SK-N-SH treated with all-trans-retinoic acid at 6 μM for 48 hours (cell line): ENCODE measurements at regions not wholly inside any gene's neighbourhood (a gene's known extent, or its start where the extent isn't known, plus 50 kb on each side); places are given as distances from the start of the nearest gene placed in this dataset.

ENCODE experiments used
- ATAC-seq: fragments of 200-7000 bp; cut with Tn5 transposase; 3 replicates; pipeline ENCODE4 v1.9.1; 2020; ENCODE audit warnings: mild to moderate bottlenecking, moderate library complexity
- ARNTL ChIP-seq: fragments of 450-650 bp; formaldehyde crosslinking; IDR thresholded peaks from 2 replicates; pipeline ENCODE4 v1.5.0; 2020; ENCODE audit warnings: low read depth, mild to moderate bottlenecking, moderate library complexity, borderline replicate concordance
- BACH2 ChIP-seq: fragments of 250-450 bp; sonication (Bioruptor Pico); IDR thresholded peaks from 2 replicates; pipeline ENCODE4 v1.9.0; 2021; ENCODE audit warnings: mild to moderate bottlenecking, borderline replicate concordance
- CREB5 ChIP-seq: fragments of 250-450 bp; sonication (Bioruptor Pico); IDR thresholded peaks from 2 replicates; pipeline ENCODE4 v1.5.1; 2020; ENCODE audit warnings: low read depth, mild to moderate bottlenecking, moderate library complexity
- CSDC2 ChIP-seq: fragments of 250-450 bp; sonication (Bioruptor Pico); IDR thresholded peaks from 2 replicates; pipeline ENCODE4 v1.5.0; 2020; ENCODE audit warnings: mild to moderate bottlenecking, moderate library complexity
- CSRNP3 ChIP-seq: fragments of 250-450 bp; sonication (Bioruptor Pico); IDR thresholded peaks from 2 replicates; pipeline ENCODE4 v1.5.1; 2021; ENCODE audit warnings: mild to moderate bottlenecking, moderate library complexity
- GLIS3 ChIP-seq: fragments of 250-450 bp; sonication (Bioruptor Pico); IDR thresholded peaks from 2 replicates; pipeline ENCODE4 v1.5.0; 2020; ENCODE audit warnings: mild to moderate bottlenecking, moderate library complexity
- ISL1 ChIP-seq: fragments of 250-450 bp; sonication (Bioruptor Pico); IDR thresholded peaks from 2 replicates; pipeline ENCODE4 v2.1.2; 2022; ENCODE audit warnings: mild to moderate bottlenecking, moderate library complexity
- OSR1 ChIP-seq: fragments of 250-450 bp; sonication (Bioruptor Pico); IDR thresholded peaks from 2 replicates; pipeline ENCODE4 v1.8.0; 2022; ENCODE audit warnings: moderate library complexity, mild to moderate bottlenecking, inconsistent platforms
- PPARA ChIP-seq: fragments of 250-450 bp; sonication (Bioruptor Pico); IDR thresholded peaks from 2 replicates; pipeline ENCODE4 v1.5.0; 2020; ENCODE audit warnings: mild to moderate bottlenecking, borderline replicate concordance
- RARB ChIP-seq: fragments of 250-450 bp; sonication (Bioruptor Pico); IDR thresholded peaks from 2 replicates; pipeline ENCODE4 v1.8.0; 2021; ENCODE audit warnings: mild to moderate bottlenecking, moderate library complexity
- SNAI2 ChIP-seq: fragments of 250-450 bp; sonication (Bioruptor Pico); IDR thresholded peaks from 2 replicates; pipeline ENCODE4 v1.5.0; 2020; ENCODE audit warnings: mild to moderate bottlenecking, moderate library complexity
- TCF4 ChIP-seq: fragments of 250-450 bp; sonication (Bioruptor Pico); IDR thresholded peaks from 2 replicates; pipeline ENCODE4 v1.8.0; 2021; ENCODE audit warnings: mild to moderate bottlenecking, moderate library complexity, borderline replicate concordance
- TOX ChIP-seq: fragments of 250-450 bp; sonication (Bioruptor Pico); IDR thresholded peaks from 2 replicates; pipeline ENCODE4 v1.8.0; 2021; ENCODE audit warnings: mild to moderate bottlenecking, moderate library complexity, borderline replicate concordance
- ZC3H10 ChIP-seq: fragments of 250-450 bp; sonication (Bioruptor Pico); IDR thresholded peaks from 2 replicates; pipeline ENCODE4 v1.5.1; 2021; ENCODE audit warnings: mild to moderate bottlenecking, moderate library complexity
- ZFP3 ChIP-seq: fragments of 250-450 bp; sonication (Bioruptor Pico); IDR thresholded peaks from 2 replicates; pipeline ENCODE4 v1.5.0; 2020; ENCODE audit warnings: mild to moderate bottlenecking, moderate library complexity
- ZFP30 ChIP-seq: fragments of 450-650 bp; formaldehyde crosslinking; IDR thresholded peaks from 2 replicates; pipeline ENCODE4 v1.5.0; 2022; ENCODE audit warnings: mild to moderate bottlenecking, moderate library complexity
- ZNF70 ChIP-seq: fragments of 450-650 bp; formaldehyde crosslinking; IDR thresholded peaks from 2 replicates; pipeline ENCODE4 v1.5.0; 2020; ENCODE audit warnings: mild to moderate bottlenecking, moderate library complexity
- ZNF8 ChIP-seq: fragments of 450-650 bp; formaldehyde crosslinking; IDR thresholded peaks from 2 replicates; pipeline ENCODE4 v1.5.0; 2020; ENCODE audit warnings: mild to moderate bottlenecking, moderate library complexity
- TF ChIP-seq, protein P1 (sequence below): fragments of 250-450 bp; sonication (Bioruptor Pico); IDR thresholded peaks from 2 replicates; pipeline ENCODE4 v1.5.0; 2020; ENCODE audit warnings: mild to moderate bottlenecking, moderate library complexity
- TF ChIP-seq, protein P2 (sequence below): fragments of 250-450 bp; sonication (Bioruptor Pico); IDR thresholded peaks from 2 replicates; pipeline ENCODE4 v1.8.0; 2020; ENCODE audit warnings: mild to moderate bottlenecking, moderate library complexity, borderline replicate concordance

- TF ChIP-seq CSRNP3 (no peak), CSDC2 (CRISPR knock-in tag) (no peak), SNAI2 (no peak), ISL1 (no peak)
Observed at GRCh38 chr7:35968140-35968940, 167.5 kb downstream of the SEPTIN7 start (continued).

GRCh38 chr7:35969066-35969465, 168.2 kb downstream of the SEPTIN7 start:
- TF ChIP-seq RARB (CRISPR knock-in tag): no peak
- TF ChIP-seq TCF4 (CRISPR knock-in tag): no peak
- no peak for TF ChIP-seq TOX (CRISPR knock-in tag)
- TF ChIP-seq, all 23 proteins: peak for 0
- no peak; the same call in 2 of the 3 replicates for ATAC-seq

DNA sequence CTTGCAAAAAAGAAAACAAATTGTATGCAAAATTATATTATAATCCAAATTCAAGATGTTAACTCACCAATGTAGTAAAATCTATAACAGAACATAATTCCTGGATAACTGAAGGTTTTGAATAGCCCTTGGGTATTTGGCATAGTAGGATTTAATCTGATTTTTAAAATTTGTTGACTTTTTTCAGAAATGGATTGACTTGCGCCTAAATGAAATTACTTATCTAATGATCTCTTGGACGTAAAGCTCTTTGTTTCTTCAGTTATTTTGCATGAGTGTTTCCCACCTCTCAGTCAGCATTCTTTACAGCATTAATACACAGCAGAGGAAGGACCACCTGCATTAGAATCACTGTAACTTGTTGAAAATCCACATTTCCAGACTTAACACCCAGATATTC, 169.6 kb downstream of the SEPTIN7 start:
- no peak for ATAC-seq
- TF ChIP-seq, protein P1, sequence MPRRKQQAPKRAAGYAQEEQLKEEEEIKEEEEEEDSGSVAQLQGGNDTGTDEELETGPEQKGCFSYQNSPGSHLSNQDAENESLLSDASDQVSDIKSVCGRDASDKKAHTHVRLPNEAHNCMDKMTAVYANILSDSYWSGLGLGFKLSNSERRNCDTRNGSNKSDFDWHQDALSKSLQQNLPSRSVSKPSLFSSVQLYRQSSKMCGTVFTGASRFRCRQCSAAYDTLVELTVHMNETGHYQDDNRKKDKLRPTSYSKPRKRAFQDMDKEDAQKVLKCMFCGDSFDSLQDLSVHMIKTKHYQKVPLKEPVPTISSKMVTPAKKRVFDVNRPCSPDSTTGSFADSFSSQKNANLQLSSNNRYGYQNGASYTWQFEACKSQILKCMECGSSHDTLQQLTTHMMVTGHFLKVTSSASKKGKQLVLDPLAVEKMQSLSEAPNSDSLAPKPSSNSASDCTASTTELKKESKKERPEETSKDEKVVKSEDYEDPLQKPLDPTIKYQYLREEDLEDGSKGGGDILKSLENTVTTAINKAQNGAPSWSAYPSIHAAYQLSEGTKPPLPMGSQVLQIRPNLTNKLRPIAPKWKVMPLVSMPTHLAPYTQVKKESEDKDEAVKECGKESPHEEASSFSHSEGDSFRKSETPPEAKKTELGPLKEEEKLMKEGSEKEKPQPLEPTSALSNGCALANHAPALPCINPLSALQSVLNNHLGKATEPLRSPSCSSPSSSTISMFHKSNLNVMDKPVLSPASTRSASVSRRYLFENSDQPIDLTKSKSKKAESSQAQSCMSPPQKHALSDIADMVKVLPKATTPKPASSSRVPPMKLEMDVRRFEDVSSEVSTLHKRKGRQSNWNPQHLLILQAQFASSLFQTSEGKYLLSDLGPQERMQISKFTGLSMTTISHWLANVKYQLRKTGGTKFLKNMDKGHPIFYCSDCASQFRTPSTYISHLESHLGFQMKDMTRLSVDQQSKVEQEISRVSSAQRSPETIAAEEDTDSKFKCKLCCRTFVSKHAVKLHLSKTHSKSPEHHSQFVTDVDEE (CRISPR knock-in tag): 0 out of 2 replicates have a peak, but pooled peaks have one; percentile 17
- TF ChIP-seq TCF4 (CRISPR knock-in tag): peak; percentile 55; the same call in 1 of the 2 replicates
- no peak for TF ChIP-seq CREB5 (CRISPR knock-in tag)

- ATAC-seq: no peak
- TF ChIP-seq ARNTL (CRISPR knock-in tag) (no peak), CREB5 (CRISPR knock-in tag) (no peak), GLIS3 (CRISPR knock-in tag) (no peak), CSRNP3 (no peak), ISL1 (no peak), OSR1 (no peak), ZNF8 (CRISPR knock-in tag) (no peak), PPARA (CRISPR knock-in tag) (no peak), SNAI2 (no peak), ZFP3 (CRISPR knock-in tag) (no peak), ZNF70 (CRISPR knock-in tag) (no peak), ZC3H10 (CRISPR knock-in tag) (no peak), TCF4 (CRISPR knock-in tag) (no peak), BACH2 (no peak), ZFP30 (CRISPR knock-in tag) (no peak)
- TF ChIP-seq, protein P1 (CRISPR knock-in tag): no peak
- TF ChIP-seq, protein P2, sequence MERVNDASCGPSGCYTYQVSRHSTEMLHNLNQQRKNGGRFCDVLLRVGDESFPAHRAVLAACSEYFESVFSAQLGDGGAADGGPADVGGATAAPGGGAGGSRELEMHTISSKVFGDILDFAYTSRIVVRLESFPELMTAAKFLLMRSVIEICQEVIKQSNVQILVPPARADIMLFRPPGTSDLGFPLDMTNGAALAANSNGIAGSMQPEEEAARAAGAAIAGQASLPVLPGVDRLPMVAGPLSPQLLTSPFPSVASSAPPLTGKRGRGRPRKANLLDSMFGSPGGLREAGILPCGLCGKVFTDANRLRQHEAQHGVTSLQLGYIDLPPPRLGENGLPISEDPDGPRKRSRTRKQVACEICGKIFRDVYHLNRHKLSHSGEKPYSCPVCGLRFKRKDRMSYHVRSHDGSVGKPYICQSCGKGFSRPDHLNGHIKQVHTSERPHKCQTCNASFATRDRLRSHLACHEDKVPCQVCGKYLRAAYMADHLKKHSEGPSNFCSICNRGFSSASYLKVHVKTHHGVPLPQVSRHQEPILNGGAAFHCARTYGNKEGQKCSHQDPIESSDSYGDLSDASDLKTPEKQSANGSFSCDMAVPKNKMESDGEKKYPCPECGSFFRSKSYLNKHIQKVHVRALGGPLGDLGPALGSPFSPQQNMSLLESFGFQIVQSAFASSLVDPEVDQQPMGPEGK (CRISPR knock-in tag): no peak
Observed at GRCh38 chr7:35971133-35971891, 170.5 kb downstream of the SEPTIN7 start.
